NCI-H526 (cell line): ENCODE measurements at regions not wholly inside any gene's neighbourhood (a gene's known extent, or its start where the extent isn't known, plus 50 kb on each side); places are given as distances from the start of the nearest gene placed in this dataset.
"Not testable (repeated sequence)": the region's sequence is repeated elsewhere in the genome, so short reads cannot be mapped to it uniquely, and the experiment has no call there.

Source experiments
- DNase-seq, 2 experiments: peaks; one replicate each; lab custom pipeline; 2025; lab: John Stamatoyannopoulos, UW

DNA sequence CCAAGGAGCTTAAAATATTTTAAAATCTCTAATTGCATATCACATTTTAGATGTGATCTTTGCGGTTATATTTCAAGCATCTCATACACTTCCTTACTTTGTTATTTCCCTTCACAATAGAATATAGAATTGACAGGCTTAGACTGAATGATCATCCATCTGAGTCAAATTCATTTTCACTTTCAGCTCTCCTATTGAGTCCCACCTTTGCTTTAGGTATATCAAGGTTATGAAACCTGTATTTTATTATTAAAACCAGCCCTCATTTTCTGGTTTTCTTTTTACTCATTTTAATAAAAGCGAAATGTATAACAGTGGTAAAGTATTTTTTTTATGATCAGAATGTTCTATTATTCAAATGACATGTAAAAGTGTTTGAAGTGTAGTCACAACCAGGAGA, 162.9 kb upstream of the KYNU start:
- DNase-seq, result no peak

DNA sequence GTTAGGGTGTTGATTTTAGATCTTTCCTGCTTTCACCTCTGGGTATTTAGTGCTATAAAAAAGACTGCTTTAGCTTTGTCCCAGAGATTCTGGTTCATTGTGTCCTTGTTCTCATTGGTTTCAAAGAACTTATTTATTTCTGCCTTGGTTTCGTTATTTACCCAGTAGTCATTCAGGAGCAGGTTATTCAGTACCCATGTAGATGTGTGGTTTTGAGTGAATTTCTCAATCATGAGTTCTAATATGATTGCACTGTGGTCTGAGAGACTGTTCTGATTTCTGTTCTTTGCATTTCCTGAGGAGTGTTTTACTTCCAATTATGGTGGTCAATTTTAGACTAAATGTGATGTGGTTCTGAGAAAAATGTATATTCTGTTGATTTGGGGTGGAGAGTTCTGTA, 167.1 kb upstream of the KYNU start:
- no peak for DNase-seq

DNA sequence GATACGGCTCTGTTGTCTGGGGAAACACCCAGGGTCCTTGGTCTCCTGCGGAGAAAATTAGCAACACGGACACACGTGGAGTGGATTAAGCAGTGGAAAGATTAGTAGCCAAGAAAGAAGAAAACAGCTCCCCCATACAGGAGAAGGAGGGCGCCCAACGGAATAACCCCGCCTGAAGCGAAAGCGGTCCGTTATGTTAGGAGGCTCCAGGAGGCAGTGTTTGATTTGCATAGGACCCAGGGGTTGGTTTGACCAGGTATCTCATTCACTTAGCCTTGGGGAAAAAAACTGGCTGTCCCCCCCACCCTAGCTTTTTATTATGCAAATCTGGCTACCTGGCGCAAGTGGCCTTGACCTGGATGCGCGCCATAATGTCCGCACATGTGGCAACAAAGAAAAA, 170.1 kb upstream of the KYNU start:
- DNase-seq, result no peak

GRCh38 chr2:142702397-142702796, 175.1 kb upstream of the KYNU start:
- DNase-seq, result not testable (repeated sequence)

- DNase-seq, result not testable (repeated sequence)
Observed at GRCh38 chr2:142695350-142696257, 181.9 kb upstream of the KYNU start.

DNA sequence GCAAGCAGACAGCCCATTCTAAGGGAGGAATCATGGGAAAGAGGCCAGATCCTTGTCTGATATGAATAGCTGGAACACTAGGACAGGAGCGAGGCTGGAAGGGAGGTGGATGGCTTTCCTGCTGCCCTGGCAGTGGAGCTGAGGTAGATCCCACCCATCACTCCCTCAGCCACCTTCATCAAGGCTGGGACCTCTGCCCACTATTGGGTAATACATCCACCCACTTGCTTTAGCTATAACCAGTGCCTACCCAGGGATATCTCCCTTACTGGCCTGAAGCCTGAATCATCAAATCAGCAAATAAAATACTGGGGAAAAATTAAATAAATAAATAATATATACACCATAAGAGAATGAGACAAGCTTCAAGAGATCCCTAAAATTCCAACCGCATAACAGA, 183.2 kb upstream of the KYNU start:
- no peak for DNase-seq

GRCh38 chr2:142693171-142693950, 184.1 kb upstream of the KYNU start:
- no peak for DNase-seq

DNA sequence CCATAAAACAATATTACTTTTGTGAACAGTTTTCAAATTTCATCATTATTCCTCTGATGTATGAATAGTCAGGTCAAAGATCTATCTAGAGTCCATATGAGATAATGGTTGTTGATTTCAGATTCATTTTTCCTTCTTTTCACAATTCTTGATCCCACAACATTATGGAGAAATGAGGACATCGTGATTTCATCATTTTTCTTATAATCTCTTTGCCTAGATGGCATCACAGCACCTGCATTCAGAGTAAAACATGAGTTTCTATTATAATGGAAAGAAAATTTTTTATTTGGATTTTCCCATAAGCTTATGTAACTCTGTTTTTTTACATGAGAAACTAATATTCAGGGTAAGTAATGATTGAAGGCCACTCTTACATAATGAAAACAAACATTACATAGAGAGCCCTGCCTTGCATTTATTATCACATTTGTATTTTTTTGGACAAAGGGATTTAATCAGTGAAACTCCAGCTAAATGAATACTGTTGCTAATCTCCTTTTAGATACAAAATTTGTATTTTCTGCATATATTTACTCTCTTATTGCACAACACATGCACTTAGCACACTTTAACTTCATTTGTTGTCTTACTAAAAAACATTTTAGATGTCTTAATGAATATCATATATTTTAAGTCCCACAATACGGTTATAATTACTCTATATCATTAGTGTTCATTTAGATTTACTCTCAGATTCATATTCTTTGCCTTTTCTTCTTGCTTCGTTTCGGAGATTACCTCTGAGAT, 188.4 kb upstream of the KYNU start:
- no peak for DNase-seq

- no peak for DNase-seq
Observed at GRCh38 chr2:142687509-142687908, 190.0 kb upstream of the KYNU start.

GRCh38 chr2:142687075-142687474, 190.4 kb upstream of the KYNU start:
- no peak for DNase-seq

GRCh38 chr2:142684667-142685066, 192.8 kb upstream of the KYNU start:
- no peak for DNase-seq

DNA sequence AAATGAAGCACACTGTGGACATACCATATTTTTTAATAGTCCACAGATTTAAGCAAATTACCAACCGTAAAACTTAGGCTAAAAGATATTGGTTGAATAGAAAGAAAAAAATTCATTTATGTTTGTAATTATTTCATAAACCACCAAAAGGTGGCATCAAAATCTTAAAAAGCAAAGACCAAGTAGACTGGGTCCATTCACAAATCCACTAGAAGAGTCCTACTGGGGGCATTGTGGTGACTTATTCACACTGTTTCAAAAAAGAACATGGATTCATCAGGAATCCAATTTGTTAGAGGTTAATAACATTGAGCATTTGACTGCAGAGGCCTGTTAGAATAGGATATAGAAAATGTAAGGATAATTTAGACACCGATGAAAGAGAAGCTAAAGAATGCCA, 194.9 kb upstream of the KYNU start:
- DNase-seq, result peak in 1 of 2 experiments; percentile 21

- no peak for DNase-seq
Observed at GRCh38 chr2:142681952-142682351, 195.5 kb upstream of the KYNU start.

- DNase-seq, result no peak
Observed at GRCh38 chr2:142678164-142678563, 199.3 kb upstream of the KYNU start.

DNA sequence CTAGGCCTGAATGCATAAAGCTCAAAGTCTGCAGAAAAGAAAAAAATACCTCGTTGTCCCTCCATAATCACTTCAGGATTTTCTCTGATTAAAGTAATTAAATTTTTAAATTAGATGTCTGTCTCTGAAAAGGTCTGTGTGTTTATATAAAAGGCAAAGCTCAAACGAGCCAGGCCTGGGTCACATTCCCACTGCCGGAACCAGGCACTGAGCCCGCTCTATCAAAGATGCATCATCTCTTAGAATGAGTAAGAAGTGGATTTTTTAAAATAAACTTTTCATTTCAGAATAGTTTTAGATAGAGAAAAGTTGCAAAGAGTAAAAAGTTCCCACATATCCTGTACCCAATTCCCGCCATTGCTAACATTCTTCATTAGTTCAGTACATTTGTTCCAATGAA, 202.1 kb upstream of the KYNU start:
- no peak for DNase-seq

- DNase-seq, result peak in 1 of 2 experiments; percentile 35
Observed at GRCh38 chr2:142673836-142674235, 203.6 kb upstream of the KYNU start.

DNA sequence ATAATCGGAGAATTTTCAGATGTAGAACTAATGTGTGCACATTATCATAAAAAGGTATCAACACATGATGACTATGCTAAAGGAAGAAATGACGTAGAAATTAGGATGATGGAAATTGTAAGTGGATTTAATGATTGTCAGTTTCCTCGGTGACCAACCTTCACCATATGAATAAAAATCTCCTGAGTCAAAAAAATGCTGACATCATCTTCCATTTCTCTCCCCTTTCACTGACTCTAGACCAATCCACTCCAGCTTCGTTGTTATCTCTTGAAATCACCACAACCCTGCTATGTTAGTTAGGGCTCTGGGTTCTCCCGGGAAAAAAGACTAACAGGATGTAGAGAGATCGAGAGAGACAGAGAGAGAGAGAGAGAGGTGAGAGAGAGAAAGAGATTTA, 204.8 kb upstream of the KYNU start:
- no peak for DNase-seq

- DNase-seq, result no peak
Observed at GRCh38 chr2:142670362-142670761, 207.1 kb upstream of the KYNU start.

DNA sequence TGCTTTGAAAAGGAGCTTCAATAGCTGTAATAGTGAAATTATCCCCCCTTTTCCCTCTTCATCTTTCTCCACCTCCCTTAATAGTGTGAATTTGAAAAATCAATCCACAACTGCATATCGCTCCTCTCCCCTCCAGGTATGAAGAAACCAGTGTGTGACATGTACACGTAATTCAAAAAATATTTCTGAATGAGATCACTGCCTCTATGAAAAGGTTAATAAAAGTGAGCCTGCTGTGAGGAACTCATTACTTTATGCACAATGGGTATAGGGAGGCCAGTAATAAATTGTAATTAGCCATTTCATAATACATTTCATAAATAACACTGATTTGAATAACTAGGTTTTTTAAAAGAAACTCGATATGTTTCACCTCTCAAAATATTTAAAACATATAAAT, 209.0 kb upstream of the KYNU start:
- no peak for DNase-seq

DNA sequence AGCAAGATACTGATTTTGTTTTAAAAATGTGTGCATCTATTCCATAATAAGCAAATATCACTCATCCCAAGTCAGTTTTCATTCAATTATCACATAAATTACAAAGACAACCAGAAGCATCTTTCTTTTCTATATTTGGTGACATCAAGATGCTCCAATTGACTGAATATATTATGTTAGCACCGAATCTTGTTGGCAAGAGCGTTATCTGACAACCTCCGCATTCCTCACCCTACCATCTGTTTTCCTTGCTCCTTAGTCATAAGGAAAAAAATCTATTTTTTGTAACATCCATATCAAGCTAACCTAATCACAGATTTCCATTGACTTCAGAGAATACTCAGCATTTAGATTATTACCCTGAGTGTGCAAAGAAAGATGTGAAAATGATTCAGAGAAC, 212.2 kb upstream of the KYNU start:
- DNase-seq, result no peak

- DNase-seq, result no peak
Observed at GRCh38 chr2:142650601-142651000, 226.9 kb upstream of the KYNU start.

DNA sequence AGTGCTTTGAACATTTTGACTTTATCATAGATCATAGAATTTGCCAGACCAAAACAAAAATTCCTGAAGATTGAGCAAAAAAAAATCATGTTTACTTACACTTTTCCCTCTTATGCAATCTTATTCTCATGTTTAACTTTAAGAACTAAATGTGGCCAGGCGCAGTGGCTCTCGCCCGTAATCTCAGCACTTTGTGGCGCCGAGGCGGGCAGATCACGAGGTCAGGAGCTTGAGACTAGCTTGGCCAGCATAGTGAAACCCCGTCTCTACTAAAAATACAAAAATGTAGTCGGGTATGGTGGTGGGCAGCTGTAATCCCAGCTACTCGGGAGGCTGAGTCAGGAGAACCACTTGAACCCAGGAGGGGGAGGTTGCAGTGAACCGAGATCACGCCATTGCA, 227.9 kb upstream of the KYNU start:
- DNase-seq, result no peak

DNA sequence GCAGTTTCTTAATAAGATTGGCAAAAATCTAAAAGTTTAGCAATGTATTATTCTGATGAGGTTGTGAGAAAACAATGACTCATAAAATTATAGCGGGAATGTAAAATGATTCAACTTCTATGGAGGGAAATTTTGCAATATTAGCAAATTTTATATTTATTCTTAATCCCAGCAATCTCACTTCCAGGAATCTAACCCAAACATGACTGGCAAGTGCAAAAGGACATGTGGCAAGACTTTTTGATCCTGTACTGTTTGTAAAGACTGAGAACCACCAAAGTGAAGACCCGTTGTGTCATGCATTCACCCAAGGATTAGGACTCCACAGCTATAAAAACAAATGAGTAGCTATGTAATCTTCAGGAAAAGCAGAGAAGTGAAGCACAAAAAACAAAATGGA, 234.8 kb upstream of the KYNU start:
- DNase-seq, result no peak
